ENCODE measurements at regions not wholly inside any gene's neighbourhood (a gene's known extent, or its start where the extent isn't known, plus 50 kb on each side); places are given as distances from the start of the nearest gene placed in this dataset.

DNA sequence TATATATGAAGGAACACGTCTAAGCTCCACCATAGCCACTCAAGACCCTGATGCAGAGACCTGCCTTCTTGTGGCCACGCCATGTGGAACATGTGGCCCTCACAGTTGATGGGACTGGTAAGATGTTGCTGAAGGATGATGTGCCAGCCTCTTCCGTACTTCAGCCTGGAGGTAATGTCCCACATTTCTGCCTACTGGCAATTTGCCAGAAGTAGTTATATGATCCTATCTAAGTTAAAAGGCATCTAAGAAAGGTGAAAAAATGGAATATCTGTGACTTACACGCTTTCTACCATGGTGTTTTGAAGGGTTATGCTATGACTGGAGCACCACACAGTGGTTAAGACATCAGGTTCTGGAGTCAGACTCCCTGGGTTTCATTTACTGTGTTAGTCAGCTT lies 948.7 kb upstream of the GHITM start:
- TF ChIP-seq JUN (IDR thresholded peaks at IDR 0.05; ENCODE audit: low read depth, low read length), result no peak
- no peak for TF ChIP-seq RBBP5 (IDR thresholded peaks at IDR 0.05; ENCODE audit: borderline replicate concordance, low read depth, low read length)
- TF ChIP-seq POU5F1 (IDR thresholded peaks at IDR 0.05; ENCODE audit: low read depth, low read length), result no peak
- no peak for TF ChIP-seq TBP (IDR thresholded peaks at IDR 0.05; ENCODE audit: low read depth, low read length)
- TF ChIP-seq RAD21 (IDR thresholded peaks at IDR 0.05 in 1 of 2, conservative IDR thresholded peaks at IDR 0.05 in 1 of 2; ENCODE audit: low read depth in 2 of 2, low read length in 2 of 2), result no peak
- TF ChIP-seq NRF1 (IDR thresholded peaks at IDR 0.05; ENCODE audit: low read depth, low read length), result no peak
- no peak for TF ChIP-seq FOSL1 (IDR thresholded peaks at IDR 0.05; ENCODE audit: insufficient read depth, low read depth, low read length)
- TF ChIP-seq KDM1A (IDR thresholded peaks at IDR 0.05; ENCODE audit: borderline replicate concordance, low read length), result no peak
- TF ChIP-seq CHD1 (IDR thresholded peaks at IDR 0.05; ENCODE audit: low read depth, low read length), result no peak
- no peak for TF ChIP-seq EGR1 (IDR thresholded peaks at IDR 0.05; ENCODE audit: borderline replicate concordance, low read depth, low read length)
- no peak for TF ChIP-seq SIX5 (IDR thresholded peaks at IDR 0.05; ENCODE audit: low read depth, low read length)
- TF ChIP-seq RFX5 (IDR thresholded peaks at IDR 0.05; ENCODE audit: borderline replicate concordance, low read depth, low read length), result no peak
- Histone ChIP-seq H2AK5ac (ENCODE audit: low read depth, low read length) (no peak overlapping the region), H3K79me1 (ENCODE audit: low read depth, low read length) (no peaks in the 10 kb centered on the region), H2BK5ac (ENCODE audit: low read depth, low read length) (no peak overlapping the region), H2AFZ (ENCODE audit: low read length) (no peak overlapping the region), H3K79me2 (ENCODE audit: control insufficient read depth in 1 of 2, insufficient read depth in 2 of 2, low read length in 2 of 2) (no peaks in the 10 kb centered on the region), H2BK20ac (ENCODE audit: low read length) (no peak overlapping the region), H3K23me2 (ENCODE audit: low read depth, low read length) (no peaks in the 10 kb centered on the region), H4K91ac (replicated peaks; ENCODE audit: insufficient read length, low read length) (no peak overlapping the region), H3K9me3 (ENCODE audit: insufficient read depth in 2 of 2, low read depth in 1 of 2, low read length in 1 of 2) (0 out of 4 replicates have a peak, but pooled peaks cover 0 to 3% of the 10 kb centered on the region in 2 experiments), H2BK12ac (ENCODE audit: low read depth, low read length) (no peak overlapping the region), H3K4me2 (ENCODE audit: insufficient read depth in 1 of 2, low read depth in 2 of 2, low read length in 2 of 2) (no peak overlapping the region), H3K18ac (ENCODE audit: extremely low read depth, low read length) (no peak overlapping the region), H3K9ac (replicated peaks in 1 of 4; ENCODE audit: extremely low read depth in 1 of 4, low read depth in 3 of 4, low read length in 3 of 4) (no peak overlapping the region), H4K8ac (ENCODE audit: extremely low read depth, insufficient read depth, low read length) (no peak overlapping the region), H3K56ac (replicated peaks; ENCODE audit: insufficient read length, low read depth, low read length) (no peak overlapping the region), H2BK120ac (replicated peaks; ENCODE audit: low read depth, low read length) (no peak overlapping the region), H3K4ac (replicated peaks; ENCODE audit: insufficient read length, low read depth, low read length) (no peak overlapping the region), H3K36me3 (ENCODE audit: control insufficient read depth in 2 of 4, insufficient read depth in 4 of 4, low read length in 3 of 4) (no peaks in the 10 kb centered on the region), H3K27me3 (replicated peaks in 1 of 4; ENCODE audit: control insufficient read depth in 3 of 4, extremely low read depth in 1 of 4, insufficient read depth in 3 of 4, low read length in 3 of 4) (no peaks in the 10 kb centered on the region), H3K14ac (ENCODE audit: insufficient read length) (no peak overlapping the region), H3K4me3 (ENCODE audit: extremely low read depth in 1 of 4, insufficient read depth in 2 of 4, low read depth in 3 of 4, low read length in 4 of 4) (no peak overlapping the region), H3K23ac (ENCODE audit: insufficient read length) (no peak overlapping the region), H3K4me1 (replicated peaks in 1 of 4; ENCODE audit: control insufficient read depth in 3 of 4, insufficient read depth in 4 of 4, low read length in 3 of 4) (no peaks in the 10 kb centered on the region), H3K27ac (ENCODE audit: low read depth, low read length) (no peak overlapping the region), H4K5ac (ENCODE audit: insufficient read length, low read depth, low read length) (no peak overlapping the region), H2BK15ac (ENCODE audit: low read length) (no peak overlapping the region), H4K20me1 (replicated peaks in 1 of 2; ENCODE audit: control insufficient read depth in 1 of 2, insufficient read depth in 2 of 2, low read length in 2 of 2) (no peaks in the 10 kb centered on the region)
- FAIRE-seq (no peak), DNase-seq (ENCODE audit: low read depth in 1 of 2, low spot score in 2 of 2) (no peak)
- ChIA-PET CTCF (ENCODE audit: partially characterized antibody) (interaction anchor here (1.1 to 1.7 kb wide), 2 partner anchors 24 to 394 kb away, joined by 3 to 4 read pairs; no protein-coding TSS in a partner anchor), POLR2A (ENCODE audit: partially characterized antibody) (no interaction called here)
- 92% methylated on average over 4 of the region's 4 CpGs; no CpG with 5 or more reads in 1 of the 2 experiments for WGBS, 2 experiments (ENCODE audit: extremely low coverage in 1 of 2, insufficient coverage in 1 of 2, insufficient read length in 1 of 2, insufficient replicate concordance in 2 of 2, low coverage in 1 of 2, low lambda C conversion rate in 2 of 2, missing lambda C conversion rate in 1 of 2)
